MCF 10A (cell line): ENCODE measurements at regions not wholly inside any gene's neighbourhood (a gene's known extent, or its start where the extent isn't known, plus 50 kb on each side); places are given as distances from the start of the nearest gene placed in this dataset.

ENCODE experiments used
- BruUV-seq: library from RNA; stranded (reverse); fragments of 400-500 nt; replicated peaks from 2 replicates; lab custom pipeline; 2021; lab: Mats Ljungman, UMichigan
- CTCF ChIA-PET: fragments of 300-600 bp; sonication (Branson Sonifier 250); formaldehyde crosslinking; extraction: SDS; loops from one replicate; lab custom pipeline; 2021; ENCODE audit warnings: antibody characterized with exemption, inconsistent platforms; lab: Yijun Ruan, JAX
- POLR2A ChIA-PET: fragments of 300-600, 350-650 bp; sonication (Branson Sonifier 250); formaldehyde crosslinking; extraction: SDS; loops from one replicate; lab custom pipeline; 2020; ENCODE audit warnings: antibody characterized with exemption, inconsistent platforms; lab: Yijun Ruan, JAX
- DNase-seq: peaks from one replicate; pipeline ENCODE4 v3.0.0-alpha.2; 2018; ENCODE audit not compliant: unreplicated experiment
- H3K27ac Mint-ChIP-seq: one replicate; pipeline ENCODE4 v1.8.0; 2022; ENCODE audit warnings: mild to moderate bottlenecking, low read depth, mixed read lengths; ENCODE audit not compliant: unreplicated experiment
- H3K27me3 Mint-ChIP-seq: one replicate; pipeline ENCODE4 v1.8.0; 2022; ENCODE audit warnings: mixed read lengths; ENCODE audit not compliant: insufficient read depth, unreplicated experiment
- H3K36me3 Mint-ChIP-seq: one replicate; pipeline ENCODE4 v1.8.0; 2022; ENCODE audit warnings: mild to moderate bottlenecking, moderate library complexity, mixed read lengths; ENCODE audit not compliant: insufficient read depth, unreplicated experiment
- H3K4me1 Mint-ChIP-seq: one replicate; pipeline ENCODE4 v1.8.0; 2022; ENCODE audit warnings: mixed read lengths; ENCODE audit not compliant: insufficient read depth, unreplicated experiment
- H3K4me3 Mint-ChIP-seq: one replicate; pipeline ENCODE4 v1.8.0; 2022; ENCODE audit warnings: mild to moderate bottlenecking, moderate library complexity, mixed read lengths; ENCODE audit not compliant: unreplicated experiment
- H3K9me3 Mint-ChIP-seq: one replicate; pipeline ENCODE4 v1.8.0; 2022; ENCODE audit warnings: mixed read lengths; ENCODE audit not compliant: unreplicated experiment
- intact Hi-C: fragments of 100-400 bp; cut with micrococcal nuclease; formaldehyde crosslinking; loops from 2 replicates; pipeline ENCODE4 v1.14.1; 2022
- TF ChIP-seq, protein P1 (sequence below): fragments of 200-600 bp; IDR thresholded peaks from one replicate; pipeline ENCODE4 v1.8.0; 2022; ENCODE audit warnings: antibody characterized with exemption, mild to moderate bottlenecking; ENCODE audit not compliant: unreplicated experiment

DNA sequence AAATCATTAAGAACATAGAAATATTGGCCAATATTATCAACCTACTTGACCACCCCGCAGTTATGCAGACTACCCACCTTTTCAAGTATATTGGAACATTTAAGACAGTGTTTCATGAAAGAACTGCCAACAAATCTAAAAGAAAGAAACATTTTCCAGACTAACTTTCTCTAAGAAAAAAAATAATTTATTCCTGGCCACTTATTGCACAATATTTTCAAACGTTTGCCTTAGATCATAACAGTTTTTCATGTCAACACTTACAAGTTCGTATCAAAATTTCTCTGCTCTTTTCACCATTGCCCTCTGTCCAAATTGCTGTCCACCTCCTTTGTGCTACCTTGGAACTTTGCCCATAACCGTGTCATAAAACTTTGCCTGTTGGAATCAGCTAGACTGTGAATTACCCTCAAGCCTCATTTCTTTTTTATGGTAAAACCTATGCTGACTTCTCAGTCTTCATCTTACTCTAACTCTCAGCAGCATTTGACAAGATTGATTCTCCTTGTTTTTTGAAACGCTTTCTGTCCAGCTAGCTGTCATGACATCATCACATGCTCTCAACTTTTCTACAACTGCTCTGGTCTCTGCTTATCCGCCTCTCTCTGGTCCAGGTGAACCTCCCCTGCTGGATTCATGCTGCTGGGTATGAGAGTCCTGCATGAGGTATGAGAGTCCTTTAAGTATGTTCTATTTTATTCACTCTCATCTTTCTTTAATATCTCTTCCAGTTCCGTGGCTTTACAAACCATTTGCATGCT, 92.8 kb upstream of the CHRM3 start:
- ChIA-PET POLR2A (interaction anchor here (1.5 kb wide), 1 partner anchor 522 kb away, joined by 5 read pairs; no protein-coding TSS in a partner anchor), CTCF (interaction anchor here (0.5 to 0.6 kb wide), 2 partner anchors 411 to 760 kb away, joined by 3 to 5 read pairs; no protein-coding TSS in a partner anchor)
- DNase-seq = peak; percentile 52
- Mint-ChIP-seq H3K27me3 (no peaks in the 10 kb centered on the region), H3K27ac (no peak overlapping the region), H3K36me3 (no peaks in the 10 kb centered on the region), H3K4me3 (no peak overlapping the region), H3K4me1 (peaks cover 5% of the 10 kb centered on the region), H3K9me3 (no peaks in the 10 kb centered on the region)
- BruUV-seq = no TSS peak
- intact Hi-C loops = no loop called here
- TF ChIP-seq, protein P1, sequence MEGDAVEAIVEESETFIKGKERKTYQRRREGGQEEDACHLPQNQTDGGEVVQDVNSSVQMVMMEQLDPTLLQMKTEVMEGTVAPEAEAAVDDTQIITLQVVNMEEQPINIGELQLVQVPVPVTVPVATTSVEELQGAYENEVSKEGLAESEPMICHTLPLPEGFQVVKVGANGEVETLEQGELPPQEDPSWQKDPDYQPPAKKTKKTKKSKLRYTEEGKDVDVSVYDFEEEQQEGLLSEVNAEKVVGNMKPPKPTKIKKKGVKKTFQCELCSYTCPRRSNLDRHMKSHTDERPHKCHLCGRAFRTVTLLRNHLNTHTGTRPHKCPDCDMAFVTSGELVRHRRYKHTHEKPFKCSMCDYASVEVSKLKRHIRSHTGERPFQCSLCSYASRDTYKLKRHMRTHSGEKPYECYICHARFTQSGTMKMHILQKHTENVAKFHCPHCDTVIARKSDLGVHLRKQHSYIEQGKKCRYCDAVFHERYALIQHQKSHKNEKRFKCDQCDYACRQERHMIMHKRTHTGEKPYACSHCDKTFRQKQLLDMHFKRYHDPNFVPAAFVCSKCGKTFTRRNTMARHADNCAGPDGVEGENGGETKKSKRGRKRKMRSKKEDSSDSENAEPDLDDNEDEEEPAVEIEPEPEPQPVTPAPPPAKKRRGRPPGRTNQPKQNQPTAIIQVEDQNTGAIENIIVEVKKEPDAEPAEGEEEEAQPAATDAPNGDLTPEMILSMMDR = no peak

DNA sequence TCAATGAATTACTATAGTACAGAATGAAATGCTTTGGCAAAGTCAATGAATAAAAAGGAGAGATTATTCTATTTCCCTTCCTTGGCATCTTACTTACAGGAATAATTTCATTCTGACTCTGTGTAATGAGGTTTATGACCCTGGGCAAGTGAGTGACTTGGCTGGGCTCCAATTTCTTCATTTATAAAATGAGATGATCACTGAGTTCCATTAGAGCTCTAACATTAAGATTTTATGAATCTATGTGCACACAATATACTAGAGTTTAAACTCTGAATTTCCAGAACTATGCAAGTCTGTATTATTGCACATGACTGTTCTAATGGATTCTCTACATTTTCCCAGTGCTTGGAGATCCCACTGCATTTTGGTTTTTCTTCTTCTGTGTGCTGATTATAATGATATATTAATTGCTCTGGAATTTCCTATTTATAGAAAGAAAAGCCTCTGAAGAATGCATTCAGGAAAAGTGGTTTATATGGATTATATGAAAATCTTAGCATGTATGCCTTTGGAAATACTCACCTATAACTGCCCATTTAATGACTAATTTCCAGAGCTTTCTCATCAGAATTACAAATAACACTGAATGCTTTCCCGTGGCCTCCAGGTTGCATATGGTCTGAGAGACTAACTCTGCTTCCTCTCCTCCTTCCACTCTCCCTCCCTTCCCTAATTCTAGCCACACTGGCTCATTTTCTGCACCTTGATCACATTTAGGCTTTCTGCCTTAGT, 97.4 kb upstream of the CHRM3 start:
- no TSS peak for BruUV-seq
- Mint-ChIP-seq H3K27me3 (no peaks in the 10 kb centered on the region), H3K4me3 (no peak overlapping the region), H3K27ac (no peak overlapping the region), H3K36me3 (no peaks in the 10 kb centered on the region), H3K9me3 (peaks cover 7% of the 10 kb centered on the region), H3K4me1 (peaks cover 5% of the 10 kb centered on the region)
- no peak for DNase-seq
- ChIA-PET POLR2A (no interaction called here), CTCF (interaction anchor here (0.5 to 1.0 kb wide), 2 partner anchors 17 to 1038 kb away, joined by 3 to 4 read pairs; no protein-coding TSS in a partner anchor)
- TF ChIP-seq, protein P1 = no peak
- intact Hi-C loops = no loop called here

DNA sequence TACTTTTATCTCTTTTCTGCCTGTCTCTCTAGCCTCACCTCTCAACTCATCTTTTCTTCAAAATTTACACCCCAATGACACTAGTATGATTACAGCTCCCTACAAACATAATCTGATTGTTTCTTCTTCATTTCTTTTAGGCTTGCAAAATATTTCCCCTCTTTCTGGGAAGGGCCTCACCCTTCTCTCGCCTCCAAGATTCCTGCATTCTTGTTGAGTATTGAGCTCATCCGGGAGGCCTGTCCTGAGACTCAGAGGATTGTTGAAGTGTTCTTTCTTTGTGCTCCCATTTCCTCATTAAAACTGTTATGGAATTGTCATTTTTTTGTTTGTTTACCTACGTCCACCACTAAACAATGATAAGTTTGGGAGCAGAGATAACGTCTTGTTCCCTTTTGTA, 99.1 kb upstream of the CHRM3 start:
- ChIA-PET CTCF (interaction anchor here (0.7 kb wide), 1 partner anchor 26 kb away, joined by 3 read pairs; no protein-coding TSS in a partner anchor), POLR2A (interaction anchor here (0.6 kb wide), 1 partner anchor 550 kb away, joined by 4 read pairs; no protein-coding TSS in a partner anchor)
- no TSS peak for BruUV-seq
- Mint-ChIP-seq H3K36me3 (no peaks in the 10 kb centered on the region), H3K27ac (no peak overlapping the region), H3K4me1 (peaks cover 5% of the 10 kb centered on the region), H3K4me3 (no peak overlapping the region), H3K9me3 (peaks cover 7% of the 10 kb centered on the region), H3K27me3 (no peaks in the 10 kb centered on the region)
- intact Hi-C loops = no loop called here
- DNase-seq = no peak
- TF ChIP-seq, protein P1 = no peak

DNA sequence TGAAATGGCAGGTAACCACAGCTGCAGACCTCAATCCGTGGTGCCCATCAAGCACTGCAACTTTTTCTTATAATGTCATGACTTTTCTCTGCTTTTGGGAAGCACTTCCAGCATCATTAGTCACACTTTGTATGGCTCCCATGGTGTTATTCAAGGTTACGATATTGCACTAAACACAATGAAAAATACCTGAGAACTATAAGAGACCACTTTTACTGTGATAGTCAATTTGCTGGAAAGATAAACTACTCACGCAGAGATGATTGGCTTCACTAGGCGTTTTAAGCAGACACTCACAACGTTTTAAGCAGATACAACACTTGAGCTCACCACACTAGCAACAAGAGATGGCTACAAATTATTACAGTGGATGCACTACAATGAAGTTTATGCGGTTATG, 103.2 kb upstream of the CHRM3 start:
- TF ChIP-seq, protein P1 = no peak
- Mint-ChIP-seq H3K9me3 (peaks cover 14% of the 10 kb centered on the region), H3K27ac (no peak overlapping the region), H3K4me1 (no peaks in the 10 kb centered on the region), H3K36me3 (no peaks in the 10 kb centered on the region), H3K4me3 (no peak overlapping the region), H3K27me3 (no peaks in the 10 kb centered on the region)
- intact Hi-C loops = no loop called here
- ChIA-PET CTCF (no interaction called here), POLR2A (interaction anchor here (1.4 kb wide), 1 partner anchor 13 kb away, joined by 3 read pairs; no protein-coding TSS in a partner anchor)
- BruUV-seq = no TSS peak
- DNase-seq = no peak
